ENCODE measurements at regions not wholly inside any gene's neighbourhood (a gene's known extent, or its start where the extent isn't known, plus 50 kb on each side); places are given as distances from the start of the nearest gene placed in this dataset.

DNA sequence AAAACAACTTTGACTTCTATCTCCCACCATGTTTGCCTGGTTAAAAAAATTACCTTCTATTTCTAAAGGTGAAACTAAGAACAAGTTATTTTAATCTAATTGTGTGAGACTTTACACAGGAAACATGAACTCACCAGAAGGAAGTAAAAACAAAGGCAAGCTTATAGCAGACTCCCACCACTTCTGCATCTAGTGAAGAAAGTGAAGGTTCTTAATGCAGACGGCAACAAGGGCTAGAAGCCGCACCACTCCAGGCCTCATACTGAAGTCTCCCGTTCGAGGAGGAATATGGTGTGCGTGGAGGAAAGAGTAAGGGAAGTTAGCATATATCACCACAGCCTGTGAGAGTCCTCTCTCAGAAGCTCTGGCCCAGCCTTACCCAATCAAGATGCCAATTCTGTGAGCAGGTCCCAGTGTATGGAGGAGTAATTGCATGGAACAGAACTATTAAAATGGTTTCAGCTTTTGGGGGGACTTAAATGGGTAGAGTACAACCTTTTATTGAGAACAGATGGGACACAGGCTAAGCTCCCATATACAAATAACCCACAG lies 958.7 kb downstream of the BCL11A start:
- no peak overlapping the region for H3K4me3 ChIP-seq
- no peaks in the 10 kb centered on the region for H3K9me3 ChIP-seq
- no peak for DNase-seq (ENCODE audit: low spot score in 2 of 2)
- no peak overlapping the region for H3K27ac ChIP-seq
- TF ChIP-seq EP300 (IDR thresholded peaks at IDR 0.05) (no peak), POLR2AphosphoS5 (IDR thresholded peaks at IDR 0.05) (no peak), POLR2A (IDR thresholded peaks at IDR 0.05) (no peak)
- TF ChIP-seq, protein P1, sequence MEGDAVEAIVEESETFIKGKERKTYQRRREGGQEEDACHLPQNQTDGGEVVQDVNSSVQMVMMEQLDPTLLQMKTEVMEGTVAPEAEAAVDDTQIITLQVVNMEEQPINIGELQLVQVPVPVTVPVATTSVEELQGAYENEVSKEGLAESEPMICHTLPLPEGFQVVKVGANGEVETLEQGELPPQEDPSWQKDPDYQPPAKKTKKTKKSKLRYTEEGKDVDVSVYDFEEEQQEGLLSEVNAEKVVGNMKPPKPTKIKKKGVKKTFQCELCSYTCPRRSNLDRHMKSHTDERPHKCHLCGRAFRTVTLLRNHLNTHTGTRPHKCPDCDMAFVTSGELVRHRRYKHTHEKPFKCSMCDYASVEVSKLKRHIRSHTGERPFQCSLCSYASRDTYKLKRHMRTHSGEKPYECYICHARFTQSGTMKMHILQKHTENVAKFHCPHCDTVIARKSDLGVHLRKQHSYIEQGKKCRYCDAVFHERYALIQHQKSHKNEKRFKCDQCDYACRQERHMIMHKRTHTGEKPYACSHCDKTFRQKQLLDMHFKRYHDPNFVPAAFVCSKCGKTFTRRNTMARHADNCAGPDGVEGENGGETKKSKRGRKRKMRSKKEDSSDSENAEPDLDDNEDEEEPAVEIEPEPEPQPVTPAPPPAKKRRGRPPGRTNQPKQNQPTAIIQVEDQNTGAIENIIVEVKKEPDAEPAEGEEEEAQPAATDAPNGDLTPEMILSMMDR (IDR thresholded peaks at IDR 0.05), result no peak
- H3K4me1 ChIP-seq, result no peaks in the 10 kb centered on the region
- WGBS, result 76% methylated on average over 5 of the region's 5 CpGs
- H3K27me3 ChIP-seq, result no peaks in the 10 kb centered on the region
- no peaks in the 10 kb centered on the region for H3K36me3 ChIP-seq

DNA sequence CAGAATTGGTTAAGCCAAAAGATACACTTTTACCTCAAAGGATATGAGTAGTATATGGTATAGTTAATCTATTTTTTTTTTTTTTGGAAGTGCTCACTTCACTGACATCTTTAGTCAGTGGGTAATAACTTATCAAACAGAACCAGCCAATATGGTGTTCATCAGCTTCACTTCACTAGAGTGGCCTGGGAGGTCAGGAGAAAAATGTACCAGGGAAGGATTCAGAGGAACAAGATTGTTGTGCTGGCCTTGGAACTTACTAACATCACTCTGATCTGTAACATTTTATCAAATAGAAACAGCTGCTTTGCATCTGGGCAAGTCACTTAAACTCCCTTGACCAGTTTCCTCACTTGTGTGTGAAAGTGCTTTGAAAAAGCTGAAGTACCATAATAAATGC lies 962.7 kb downstream of the BCL11A start:
- no peaks in the 10 kb centered on the region for H3K36me3 ChIP-seq
- H3K27ac ChIP-seq, result no peak overlapping the region
- H3K4me3 ChIP-seq, result no peak overlapping the region
- H3K9me3 ChIP-seq, result no peaks in the 10 kb centered on the region
- no peak for DNase-seq (ENCODE audit: low spot score in 2 of 2)
- no peaks in the 10 kb centered on the region for H3K27me3 ChIP-seq
- H3K4me1 ChIP-seq, result no peaks in the 10 kb centered on the region
- TF ChIP-seq EP300 (IDR thresholded peaks at IDR 0.05), result no peak
- TF ChIP-seq, protein P1 (IDR thresholded peaks at IDR 0.05), result no peak
- TF ChIP-seq POLR2AphosphoS5 (IDR thresholded peaks at IDR 0.05), result no peak
- no peak for TF ChIP-seq POLR2A (IDR thresholded peaks at IDR 0.05)

DNA sequence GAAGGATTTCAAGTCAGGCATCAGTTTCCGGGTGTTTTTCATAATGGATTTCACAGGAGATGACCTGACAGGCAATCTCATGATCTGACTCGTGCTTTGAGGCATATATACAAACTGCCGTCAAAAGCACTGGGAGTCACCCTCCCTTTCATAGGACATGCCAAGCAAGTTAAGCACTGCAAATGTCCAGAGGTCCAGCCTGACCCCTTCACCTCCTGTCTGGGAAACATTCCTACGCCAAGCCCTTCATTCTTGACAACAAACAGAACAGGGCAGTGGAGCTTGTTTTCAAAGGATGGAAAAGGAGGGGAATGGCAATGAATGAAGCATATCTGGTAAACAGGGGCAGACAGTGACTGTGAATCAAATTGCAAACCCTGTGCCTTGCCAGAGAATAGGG lies 963.6 kb downstream of the BCL11A start:
- TF ChIP-seq, protein P1 (IDR thresholded peaks at IDR 0.05), result no peak
- TF ChIP-seq POLR2AphosphoS5 (IDR thresholded peaks at IDR 0.05), result no peak
- no peak for TF ChIP-seq EP300 (IDR thresholded peaks at IDR 0.05)
- TF ChIP-seq POLR2A (IDR thresholded peaks at IDR 0.05), result no peak
- WGBS, result 73% methylated on average over 4 of the region's 4 CpGs
- DNase-seq (ENCODE audit: low spot score in 2 of 2), result no peak
- H3K9me3 ChIP-seq, result no peaks in the 10 kb centered on the region
- H3K4me3 ChIP-seq, result no peak overlapping the region
- no peak overlapping the region for H3K27ac ChIP-seq
- no peaks in the 10 kb centered on the region for H3K36me3 ChIP-seq
- H3K27me3 ChIP-seq, result no peaks in the 10 kb centered on the region
- H3K4me1 ChIP-seq, result no peaks in the 10 kb centered on the region

DNA sequence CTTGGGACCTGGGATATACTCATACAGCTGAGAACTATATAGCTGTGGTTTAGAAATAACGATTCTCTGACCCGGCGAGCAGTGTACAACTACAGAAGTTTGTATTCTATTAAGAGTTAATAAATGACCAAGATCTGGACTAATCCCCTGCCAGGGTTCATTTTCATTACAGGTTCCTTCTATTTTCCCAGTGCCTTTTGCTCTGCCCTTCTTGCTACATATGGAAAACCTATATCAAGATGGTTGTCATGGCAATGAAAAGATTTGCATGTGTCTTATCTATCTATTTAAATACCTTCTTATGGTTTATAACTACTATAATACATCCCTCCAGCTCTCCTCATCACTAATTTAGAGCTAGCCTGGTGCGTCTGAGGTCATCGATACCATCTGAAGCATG lies 965.2 kb downstream of the BCL11A start:
- 94% methylated on average over 5 of the region's 5 CpGs for WGBS
- Histone ChIP-seq H3K4me3 (no peak overlapping the region), H3K9me3 (no peaks in the 10 kb centered on the region), H3K4me1 (no peaks in the 10 kb centered on the region), H3K36me3 (no peaks in the 10 kb centered on the region), H3K27me3 (no peaks in the 10 kb centered on the region), H3K27ac (no peak overlapping the region)
- DNase-seq (ENCODE audit: low spot score in 2 of 2), result no peak
- TF ChIP-seq POLR2AphosphoS5 (IDR thresholded peaks at IDR 0.05) (no peak), EP300 (IDR thresholded peaks at IDR 0.05) (no peak), POLR2A (IDR thresholded peaks at IDR 0.05) (no peak)
- TF ChIP-seq, protein P1 (IDR thresholded peaks at IDR 0.05), result no peak

DNA sequence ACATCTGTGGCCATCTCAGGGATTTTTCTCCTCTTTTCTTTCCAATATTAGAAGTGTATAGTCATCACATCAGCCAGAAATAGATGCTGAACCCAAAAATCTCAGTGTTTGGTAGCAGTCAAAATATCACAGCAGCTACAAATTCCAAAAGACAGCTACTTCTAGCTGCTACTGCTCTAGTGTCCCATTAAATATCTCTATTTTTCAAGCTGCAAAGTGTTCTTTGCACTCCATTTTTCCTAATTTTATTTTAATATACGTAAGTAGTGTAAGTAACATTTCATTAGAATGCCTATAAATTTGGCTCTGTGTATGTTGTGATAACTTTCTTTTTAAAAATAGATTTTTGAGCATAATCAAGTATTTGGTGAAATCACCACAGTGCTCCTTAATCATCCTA lies 967.3 kb downstream of the BCL11A start:
- H3K4me1 ChIP-seq, result no peaks in the 10 kb centered on the region
- H3K36me3 ChIP-seq, result no peaks in the 10 kb centered on the region
- 92% methylated on average over 1 of the region's 1 CpG for WGBS
- no peak overlapping the region for H3K27ac ChIP-seq
- no peak for DNase-seq (ENCODE audit: low spot score in 2 of 2)
- no peaks in the 10 kb centered on the region for H3K9me3 ChIP-seq
- H3K27me3 ChIP-seq, result no peaks in the 10 kb centered on the region
- no peak overlapping the region for H3K4me3 ChIP-seq
- TF ChIP-seq POLR2A (IDR thresholded peaks at IDR 0.05) (no peak), EP300 (IDR thresholded peaks at IDR 0.05) (no peak), POLR2AphosphoS5 (IDR thresholded peaks at IDR 0.05) (no peak)
- TF ChIP-seq, protein P1 (IDR thresholded peaks at IDR 0.05), result no peak
